HL-60 (cell line): ENCODE measurements at regions not wholly inside any gene's neighbourhood (a gene's known extent, or its start where the extent isn't known, plus 50 kb on each side); places are given as distances from the start of the nearest gene placed in this dataset.

ENCODE experiments used
- CTCF ChIP-seq: IDR thresholded peaks from one replicate; pipeline ENCODE4 v1.5.1; 2011; ENCODE audit warnings: low read length, control low read depth, inconsistent platforms; ENCODE audit not compliant: insufficient read depth
- POLR2AphosphoS5 ChIP-seq: IDR thresholded peaks from 2 replicates; pipeline ENCODE4 v1.6.1; 2012; ENCODE audit warnings: low read depth
- TF ChIP-seq, protein P1 (sequence below): IDR thresholded peaks from 2 replicates; pipeline ENCODE4 v1.6.1; 2012; ENCODE audit warnings: low read depth; ENCODE audit not compliant: insufficient replicate concordance

GRCh38 chr6:4344317-4344899, 209.0 kb upstream of the ECI2 start:
- TF ChIP-seq CTCF (no peak), POLR2AphosphoS5 (peak; percentile 72)
- TF ChIP-seq, protein P1, sequence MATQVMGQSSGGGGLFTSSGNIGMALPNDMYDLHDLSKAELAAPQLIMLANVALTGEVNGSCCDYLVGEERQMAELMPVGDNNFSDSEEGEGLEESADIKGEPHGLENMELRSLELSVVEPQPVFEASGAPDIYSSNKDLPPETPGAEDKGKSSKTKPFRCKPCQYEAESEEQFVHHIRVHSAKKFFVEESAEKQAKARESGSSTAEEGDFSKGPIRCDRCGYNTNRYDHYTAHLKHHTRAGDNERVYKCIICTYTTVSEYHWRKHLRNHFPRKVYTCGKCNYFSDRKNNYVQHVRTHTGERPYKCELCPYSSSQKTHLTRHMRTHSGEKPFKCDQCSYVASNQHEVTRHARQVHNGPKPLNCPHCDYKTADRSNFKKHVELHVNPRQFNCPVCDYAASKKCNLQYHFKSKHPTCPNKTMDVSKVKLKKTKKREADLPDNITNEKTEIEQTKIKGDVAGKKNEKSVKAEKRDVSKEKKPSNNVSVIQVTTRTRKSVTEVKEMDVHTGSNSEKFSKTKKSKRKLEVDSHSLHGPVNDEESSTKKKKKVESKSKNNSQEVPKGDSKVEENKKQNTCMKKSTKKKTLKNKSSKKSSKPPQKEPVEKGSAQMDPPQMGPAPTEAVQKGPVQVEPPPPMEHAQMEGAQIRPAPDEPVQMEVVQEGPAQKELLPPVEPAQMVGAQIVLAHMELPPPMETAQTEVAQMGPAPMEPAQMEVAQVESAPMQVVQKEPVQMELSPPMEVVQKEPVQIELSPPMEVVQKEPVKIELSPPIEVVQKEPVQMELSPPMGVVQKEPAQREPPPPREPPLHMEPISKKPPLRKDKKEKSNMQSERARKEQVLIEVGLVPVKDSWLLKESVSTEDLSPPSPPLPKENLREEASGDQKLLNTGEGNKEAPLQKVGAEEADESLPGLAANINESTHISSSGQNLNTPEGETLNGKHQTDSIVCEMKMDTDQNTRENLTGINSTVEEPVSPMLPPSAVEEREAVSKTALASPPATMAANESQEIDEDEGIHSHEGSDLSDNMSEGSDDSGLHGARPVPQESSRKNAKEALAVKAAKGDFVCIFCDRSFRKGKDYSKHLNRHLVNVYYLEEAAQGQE, result no peak
